Vagina (tissue), 2 donors: ENCODE measurements at regions not wholly inside any gene's neighbourhood (a gene's known extent, or its start where the extent isn't known, plus 50 kb on each side); places are given as distances from the start of the nearest gene placed in this dataset.

Experiments used
- POLR2A ChIP-seq, 2 donors: fragments of 450-650 bp; IDR thresholded peaks; one replicate each; pipeline ENCODE4 v1.6.1; 2017; ENCODE audit warnings: antibody characterized with exemption in 2 of 2, mild to moderate bottlenecking in 2 of 2, moderate library complexity in 2 of 2
- POLR2AphosphoS5 ChIP-seq, 2 donors: sonication (generic); formaldehyde crosslinking; IDR thresholded peaks; one replicate each; pipeline ENCODE4 v1.9.0; 2017; ENCODE audit warnings: antibody characterized with exemption in 2 of 2, mild to moderate bottlenecking in 2 of 2, low read depth in 1 of 2; ENCODE audit not compliant: insufficient read depth in 1 of 2
- TF ChIP-seq, protein P1 (sequence below), 3 experiments: fragments of 450-650 bp in 2 of 3; fragments of 200-600 bp in 1 of 3; sonication (generic) in 1 of 3; IDR thresholded peaks; one replicate each; pipeline ENCODE4 v1.5.1; 2017 to 2019; ENCODE audit warnings: antibody characterized with exemption in 3 of 3, mild to moderate bottlenecking in 2 of 3, moderate library complexity in 2 of 3

DNA sequence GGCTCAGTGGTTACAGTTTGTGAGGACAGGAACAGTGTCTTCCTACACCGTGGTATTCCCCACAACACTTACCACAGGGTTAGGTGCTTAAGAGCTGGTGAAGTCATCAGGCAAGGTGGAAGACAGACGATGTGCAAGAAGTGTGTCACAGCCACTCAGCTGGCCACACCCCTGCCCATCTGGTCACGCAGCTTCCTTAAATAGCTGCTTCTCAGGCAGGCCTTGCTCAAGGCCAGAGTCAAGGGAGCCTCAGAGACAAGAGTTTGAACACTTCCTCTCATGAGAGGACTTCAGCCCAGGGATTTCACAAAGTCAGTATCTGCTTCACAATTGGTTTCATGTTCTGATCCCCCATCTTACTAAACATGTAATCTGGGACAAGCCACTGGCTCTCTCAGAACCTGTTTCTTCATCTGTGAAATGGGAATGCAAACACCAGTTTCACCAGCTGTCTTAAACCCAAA, 80.3 kb upstream of the FRY start:
- TF ChIP-seq, protein P1, sequence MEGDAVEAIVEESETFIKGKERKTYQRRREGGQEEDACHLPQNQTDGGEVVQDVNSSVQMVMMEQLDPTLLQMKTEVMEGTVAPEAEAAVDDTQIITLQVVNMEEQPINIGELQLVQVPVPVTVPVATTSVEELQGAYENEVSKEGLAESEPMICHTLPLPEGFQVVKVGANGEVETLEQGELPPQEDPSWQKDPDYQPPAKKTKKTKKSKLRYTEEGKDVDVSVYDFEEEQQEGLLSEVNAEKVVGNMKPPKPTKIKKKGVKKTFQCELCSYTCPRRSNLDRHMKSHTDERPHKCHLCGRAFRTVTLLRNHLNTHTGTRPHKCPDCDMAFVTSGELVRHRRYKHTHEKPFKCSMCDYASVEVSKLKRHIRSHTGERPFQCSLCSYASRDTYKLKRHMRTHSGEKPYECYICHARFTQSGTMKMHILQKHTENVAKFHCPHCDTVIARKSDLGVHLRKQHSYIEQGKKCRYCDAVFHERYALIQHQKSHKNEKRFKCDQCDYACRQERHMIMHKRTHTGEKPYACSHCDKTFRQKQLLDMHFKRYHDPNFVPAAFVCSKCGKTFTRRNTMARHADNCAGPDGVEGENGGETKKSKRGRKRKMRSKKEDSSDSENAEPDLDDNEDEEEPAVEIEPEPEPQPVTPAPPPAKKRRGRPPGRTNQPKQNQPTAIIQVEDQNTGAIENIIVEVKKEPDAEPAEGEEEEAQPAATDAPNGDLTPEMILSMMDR (IDR thresholded peaks at IDR 0.05), result no peak
- no peak for TF ChIP-seq POLR2A (IDR thresholded peaks at IDR 0.05)
- no peak for TF ChIP-seq POLR2AphosphoS5 (IDR thresholded peaks at IDR 0.05; ENCODE audit: insufficient read depth in 1 of 2, low read depth in 1 of 2)
